H9 (cell line): ENCODE measurements at regions not wholly inside any gene's neighbourhood (a gene's known extent, or its start where the extent isn't known, plus 50 kb on each side); places are given as distances from the start of the nearest gene placed in this dataset.
"Not testable (repeated sequence)": the region's sequence is repeated elsewhere in the genome, so short reads cannot be mapped to it uniquely, and the experiment has no call there.

ENCODE experiments used
- DNase-seq: peaks from one replicate; pipeline ENCODE4 v3.0.0-alpha.2; 2017
- H2AFZ ChIP-seq: one replicate; pipeline ENCODE4 v1.6.1; 2013; ENCODE audit warnings: mild to moderate bottlenecking, low read length, control low read depth, moderate library complexity
- H2AK5ac ChIP-seq: 2 replicates; pipeline ENCODE4 v1.6.1; 2013; ENCODE audit warnings: low read length, control low read depth, mixed read lengths; ENCODE audit not compliant: insufficient read length
- H2BK120ac ChIP-seq: one replicate; pipeline ENCODE4 v1.6.1; 2013; ENCODE audit warnings: low read depth, mild to moderate bottlenecking, low read length, control low read depth, inconsistent platforms; ENCODE audit not compliant: poor library complexity, severe bottlenecking
- H2BK12ac ChIP-seq: 2 replicates; pipeline ENCODE4 v1.6.1; 2013; ENCODE audit warnings: low read length, control low read depth, mixed read lengths, low read depth; ENCODE audit not compliant: insufficient read length
- H2BK15ac ChIP-seq: 2 replicates; pipeline ENCODE4 v1.6.1; 2013; ENCODE audit warnings: low read depth, low read length, control low read depth
- H2BK20ac ChIP-seq: one replicate; pipeline ENCODE4 v1.6.1; 2013; ENCODE audit warnings: low read depth, mild to moderate bottlenecking, low read length, control low read depth, inconsistent platforms; ENCODE audit not compliant: poor library complexity, severe bottlenecking
- H2BK5ac ChIP-seq: 2 replicates; pipeline ENCODE4 v1.6.1; 2013; ENCODE audit warnings: low read length, control low read depth, mixed read lengths; ENCODE audit not compliant: insufficient read length
- H3K14ac ChIP-seq: 2 replicates; pipeline ENCODE4 v1.6.1; 2013; ENCODE audit warnings: low read length, control low read depth; ENCODE audit not compliant: insufficient read depth
- H3K18ac ChIP-seq: 2 replicates; pipeline ENCODE4 v1.6.1; 2013; ENCODE audit warnings: low read depth, mild to moderate bottlenecking, mixed read lengths, low read length, control low read depth; ENCODE audit not compliant: insufficient read length
- H3K23ac ChIP-seq: 2 replicates; pipeline ENCODE4 v1.6.1; 2013; ENCODE audit warnings: low read length, control low read depth, mixed read lengths, low read depth; ENCODE audit not compliant: insufficient read length
- H3K23me2 ChIP-seq: 2 replicates; pipeline ENCODE4 v1.6.1; 2013; ENCODE audit warnings: low read depth, mild to moderate bottlenecking, mixed read lengths, low read length, control low read depth; ENCODE audit not compliant: insufficient read length, poor library complexity, severe bottlenecking
- H3K27ac ChIP-seq: 2 replicates; pipeline ENCODE4 v1.5.1; 2013; ENCODE audit warnings: low read length, control low read depth, mixed read lengths, low read depth; ENCODE audit not compliant: insufficient read length
- H3K27me3 ChIP-seq: 2 replicates; pipeline ENCODE4 v1.6.1; 2013; ENCODE audit warnings: low read length, control low read depth, inconsistent platforms; ENCODE audit not compliant: insufficient read depth
- H3K4ac ChIP-seq: 2 replicates; pipeline ENCODE4 v1.6.1; 2013; ENCODE audit warnings: low read depth, mild to moderate bottlenecking, control low read depth, inconsistent platforms, low read length, moderate library complexity
- H3K4me1 ChIP-seq: 2 replicates; pipeline ENCODE4 v1.6.1; 2013; ENCODE audit warnings: low read length, control low read depth, inconsistent platforms; ENCODE audit not compliant: insufficient read depth
- H3K4me2 ChIP-seq: 2 replicates; pipeline ENCODE4 v1.6.1; 2013; ENCODE audit warnings: low read length, control low read depth, mixed read lengths; ENCODE audit not compliant: insufficient read length, insufficient read depth
- H3K56ac ChIP-seq: 2 replicates; pipeline ENCODE4 v1.6.1; 2013; ENCODE audit warnings: low read depth, mild to moderate bottlenecking, mixed read lengths, low read length, control low read depth; ENCODE audit not compliant: insufficient read length
- H3K79me1 ChIP-seq: 2 replicates; pipeline ENCODE4 v1.6.1; 2013; ENCODE audit warnings: low read depth, mild to moderate bottlenecking, moderate library complexity, low read length, control low read depth, inconsistent platforms; ENCODE audit not compliant: insufficient read depth, poor library complexity, severe bottlenecking
- H3K79me2 ChIP-seq: 2 replicates; pipeline ENCODE4 v1.6.1; 2013; ENCODE audit warnings: low read length, control low read depth, inconsistent platforms; ENCODE audit not compliant: insufficient read depth
- H3K9ac ChIP-seq: 2 replicates; pipeline ENCODE4 v1.6.1; 2013; ENCODE audit warnings: low read length, control low read depth, mixed read lengths; ENCODE audit not compliant: insufficient read length; ENCODE audit errors: extremely low read depth
- H3K9me3 ChIP-seq: one replicate; pipeline ENCODE4 v1.6.1; 2013; ENCODE audit warnings: low read depth, low read length, inconsistent platforms; ENCODE audit not compliant: control insufficient read depth
- H3T11ph ChIP-seq: one replicate; pipeline ENCODE4 v1.6.1; 2013; ENCODE audit warnings: mild to moderate bottlenecking, low read length, control low read depth, inconsistent platforms
- H4K20me1 ChIP-seq: one replicate; pipeline ENCODE4 v1.6.1; 2013; ENCODE audit not compliant: control insufficient read depth, insufficient read length, insufficient read depth
- H4K5ac ChIP-seq: 2 replicates; pipeline ENCODE4 v1.6.1; 2013; ENCODE audit warnings: low read depth, mild to moderate bottlenecking, mixed read lengths, low read length, control low read depth; ENCODE audit not compliant: insufficient read length
- H4K8ac ChIP-seq: replicated peaks from 2 replicates; pipeline ENCODE4 v1.6.1; 2013; ENCODE audit warnings: low read length, control low read depth, mixed read lengths, low read depth; ENCODE audit not compliant: insufficient read length
- H4K91ac ChIP-seq: 2 replicates; pipeline ENCODE4 v1.6.1; 2013; ENCODE audit warnings: low read depth, mild to moderate bottlenecking, moderate library complexity, mixed read lengths, low read length, control low read depth; ENCODE audit not compliant: insufficient read length
- H3K27ac Mint-ChIP-seq, 3 experiments: 2 replicates in 2 of 3; 3 replicates in 1 of 3; pipeline ENCODE4 v1.8.0; 2020 to 2021; ENCODE audit warnings: mixed read lengths in 3 of 3, mild to moderate bottlenecking in 1 of 3, moderate library complexity in 1 of 3
- H3K27me3 Mint-ChIP-seq: 2 replicates; pipeline ENCODE4 v1.8.0; 2021; ENCODE audit warnings: low read depth, mild to moderate bottlenecking, moderate library complexity, mixed read lengths
- H3K36me3 Mint-ChIP-seq, 3 experiments: 2 replicates in 2 of 3; 3 replicates in 1 of 3; pipeline ENCODE4 v1.8.0; 2020 to 2021; ENCODE audit warnings: low read depth in 3 of 3, mixed read lengths in 3 of 3; ENCODE audit not compliant: insufficient read depth in 1 of 3
- H3K4me1 Mint-ChIP-seq, 2 experiments: 2 replicates each; pipeline ENCODE4 v1.8.0; 2020; ENCODE audit warnings: mixed read lengths in 2 of 2
- H3K4me3 Mint-ChIP-seq, 2 experiments: 2 replicates in 1 of 2; 3 replicates in 1 of 2; pipeline ENCODE4 v1.8.0; 2020 to 2021; ENCODE audit warnings: mild to moderate bottlenecking in 2 of 2, mixed read lengths in 2 of 2, moderate library complexity in 1 of 2
- H3K9me3 Mint-ChIP-seq, 2 experiments: 2 replicates in 1 of 2; 3 replicates in 1 of 2; pipeline ENCODE4 v1.8.0; 2020; ENCODE audit warnings: mild to moderate bottlenecking in 2 of 2, mixed read lengths in 2 of 2, moderate library complexity in 1 of 2
- CTCF ChIP-seq: fragments of 200-600 bp; sonication (generic); conservative IDR thresholded peaks from 3 replicates; pipeline ENCODE4 v1.8.0; 2021; ENCODE audit warnings: antibody characterized with exemption, mild to moderate bottlenecking
- WGBS: extraction: QIAGEN DNeasy Blood & Tissue Kit; methylation state at CpG from one replicate; pipeline ENCODE4 v1.1.7; 2013; ENCODE audit warnings: missing lambda C conversion rate, low lambda C conversion rate, mixed read lengths; ENCODE audit not compliant: insufficient read length; ENCODE audit errors: extremely low coverage; 5-methylcytosine and 5-hydroxymethylcytosine counted together

- Histone ChIP-seq H4K91ac (no peak overlapping the region), H4K5ac (no peak overlapping the region), H3K23me2 (no peaks in the 10 kb centered on the region), H4K8ac (no peak overlapping the region), H3K4me2 (no peak overlapping the region), H3K18ac (no peak overlapping the region), H3K79me2 (no peaks in the 10 kb centered on the region), H3K27ac (no peak overlapping the region), H2BK12ac (no peak overlapping the region), H3K4ac (no peak overlapping the region), H3K27me3 (no peaks in the 10 kb centered on the region), H3K9me3 (no peaks in the 10 kb centered on the region), H2BK15ac (no peak overlapping the region), H3K23ac (no peak overlapping the region), H3K56ac (no peak overlapping the region), H3K79me1 (no peaks in the 10 kb centered on the region), H2BK5ac (no peak overlapping the region), H2BK20ac (no peak overlapping the region), H2BK120ac (no peak overlapping the region), H2AFZ (no peak overlapping the region), H3T11ph (no peak overlapping the region), H3K14ac (no peak overlapping the region), H4K20me1 (no peaks in the 10 kb centered on the region), H2AK5ac (no peak overlapping the region), H3K9ac (no peak overlapping the region), H3K4me1 (no peaks in the 10 kb centered on the region)
- no peaks in the 10 kb centered on the region; a peak in 1 of 4 replicates for H3K4me1 Mint-ChIP-seq
- H3K27me3 Mint-ChIP-seq: peaks cover 1% of the 10 kb centered on the region; the same call in 1 of the 2 replicates
- no CpG with 5 or more reads among the region's 3 CpGs for WGBS
- no peaks in the 10 kb centered on the region for H3K9me3 Mint-ChIP-seq
- no peak for TF ChIP-seq CTCF
- H3K36me3 Mint-ChIP-seq: no peaks in the 10 kb centered on the region
- H3K27ac Mint-ChIP-seq: no peak overlapping the region
- DNase-seq: no peak
- H3K4me3 Mint-ChIP-seq: no peak overlapping the region
Measured at GRCh38 chrX:3520458-3520857, 174.0 kb upstream of the MXRA5 start.

GRCh38 chrX:3519384-3519783 lies 172.9 kb upstream of the MXRA5 start:
- not testable (repeated sequence) for H2BK5ac ChIP-seq, H2AFZ ChIP-seq, H3K18ac ChIP-seq, H4K5ac ChIP-seq, H3K23me2 ChIP-seq, H3K4me1 ChIP-seq, H3K23ac ChIP-seq, H3K36me3 Mint-ChIP-seq, H2BK20ac ChIP-seq, H3K27ac ChIP-seq, H4K8ac ChIP-seq, H3K79me2 ChIP-seq, H3K9ac ChIP-seq, H4K20me1 ChIP-seq, H3T11ph ChIP-seq, DNase-seq, H2AK5ac ChIP-seq, H3K27ac Mint-ChIP-seq, H3K4me1 Mint-ChIP-seq, H3K4me3 Mint-ChIP-seq, H3K14ac ChIP-seq, H3K27me3 Mint-ChIP-seq, H2BK15ac ChIP-seq, H3K9me3 ChIP-seq, H3K79me1 ChIP-seq, H3K56ac ChIP-seq, H2BK12ac ChIP-seq, H3K4ac ChIP-seq, H2BK120ac ChIP-seq, H3K4me2 ChIP-seq, H3K9me3 Mint-ChIP-seq, H3K27me3 ChIP-seq, H4K91ac ChIP-seq
- no CpG with 5 or more reads among the region's 8 CpGs for WGBS
